Breast epithelium (tissue), 3 donors: ENCODE measurements at regions not wholly inside any gene's neighbourhood (a gene's known extent, or its start where the extent isn't known, plus 50 kb on each side); places are given as distances from the start of the nearest gene placed in this dataset.

ENCODE experiments used
- CTCF ChIP-seq, 3 donors: fragments of 450-650 bp; IDR thresholded peaks; one replicate each; pipeline ENCODE4 v1.5.1; 2016 to 2017; ENCODE audit warnings: antibody characterized with exemption in 3 of 3, mild to moderate bottlenecking in 3 of 3, moderate library complexity in 3 of 3
- POLR2AphosphoS5 ChIP-seq, 3 donors: sonication (generic); formaldehyde crosslinking; IDR thresholded peaks; one replicate each; pipeline ENCODE4 v1.6.1; 2017; ENCODE audit warnings: antibody characterized with exemption in 3 of 3

GRCh38 chr2:41962922-41963622 is 84.7 kb upstream of the PKDCC start:
- TF ChIP-seq CTCF (IDR thresholded peaks at IDR 0.05) (no peak), POLR2AphosphoS5 (IDR thresholded peaks at IDR 0.05) (no peak)
